ENCODE measurements at regions not wholly inside any gene's neighbourhood (a gene's known extent, or its start where the extent isn't known, plus 50 kb on each side); places are given as distances from the start of the nearest gene placed in this dataset.

DNA sequence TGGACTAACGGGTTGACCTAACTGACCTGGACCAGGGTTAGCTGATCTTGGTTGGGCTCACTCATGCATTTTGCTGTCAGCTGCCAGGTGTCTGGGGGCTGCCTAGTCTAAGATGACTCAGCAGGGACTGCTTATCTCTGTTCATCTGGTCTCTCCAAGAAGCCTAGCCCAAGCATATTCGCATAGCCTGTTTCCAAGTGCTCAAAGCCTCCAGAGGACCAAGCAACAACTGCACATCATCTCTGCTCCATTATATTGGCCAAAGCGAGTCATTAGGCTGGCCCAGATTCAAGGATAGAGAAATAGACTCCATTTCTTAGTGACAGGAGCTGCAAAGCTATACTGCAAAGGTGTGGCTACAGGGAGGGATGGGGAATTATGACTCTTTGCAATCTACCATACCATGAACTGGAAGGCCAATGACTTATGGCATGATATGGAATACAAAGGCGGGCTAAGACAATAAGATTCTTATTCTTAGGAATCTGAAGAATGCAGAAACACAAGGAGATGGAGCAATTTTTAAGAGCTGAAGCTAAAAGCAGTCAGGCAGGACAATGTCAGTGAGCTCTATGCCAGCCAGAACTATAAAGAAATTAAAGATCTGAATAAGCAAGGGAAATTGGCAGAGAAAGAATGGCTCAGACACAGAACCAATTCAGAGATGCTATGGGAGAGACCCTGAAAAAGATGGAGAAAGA is 194.6 kb upstream of the FSCB start:
- TF ChIP-seq, protein P1, sequence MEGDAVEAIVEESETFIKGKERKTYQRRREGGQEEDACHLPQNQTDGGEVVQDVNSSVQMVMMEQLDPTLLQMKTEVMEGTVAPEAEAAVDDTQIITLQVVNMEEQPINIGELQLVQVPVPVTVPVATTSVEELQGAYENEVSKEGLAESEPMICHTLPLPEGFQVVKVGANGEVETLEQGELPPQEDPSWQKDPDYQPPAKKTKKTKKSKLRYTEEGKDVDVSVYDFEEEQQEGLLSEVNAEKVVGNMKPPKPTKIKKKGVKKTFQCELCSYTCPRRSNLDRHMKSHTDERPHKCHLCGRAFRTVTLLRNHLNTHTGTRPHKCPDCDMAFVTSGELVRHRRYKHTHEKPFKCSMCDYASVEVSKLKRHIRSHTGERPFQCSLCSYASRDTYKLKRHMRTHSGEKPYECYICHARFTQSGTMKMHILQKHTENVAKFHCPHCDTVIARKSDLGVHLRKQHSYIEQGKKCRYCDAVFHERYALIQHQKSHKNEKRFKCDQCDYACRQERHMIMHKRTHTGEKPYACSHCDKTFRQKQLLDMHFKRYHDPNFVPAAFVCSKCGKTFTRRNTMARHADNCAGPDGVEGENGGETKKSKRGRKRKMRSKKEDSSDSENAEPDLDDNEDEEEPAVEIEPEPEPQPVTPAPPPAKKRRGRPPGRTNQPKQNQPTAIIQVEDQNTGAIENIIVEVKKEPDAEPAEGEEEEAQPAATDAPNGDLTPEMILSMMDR (IDR thresholded peaks at IDR 0.05), result no peak
- no peak for TF ChIP-seq POLR2AphosphoS5 (IDR thresholded peaks at IDR 0.05)

Measured in prostate gland (tissue), 2 donors.